ENCODE measurements at regions not wholly inside any gene's neighbourhood (a gene's known extent, or its start where the extent isn't known, plus 50 kb on each side); places are given as distances from the start of the nearest gene placed in this dataset.

GRCh38 chr7:153397906-153398305 is 638.4 kb downstream of the ACTR3B start:
- no peak for TF ChIP-seq CTCF (IDR thresholded peaks at IDR 0.05; ENCODE audit: insufficient read depth, low read depth, low read length, missing control alignments)
- DNase-seq (ENCODE audit: low read depth) = no peak

GRCh38 chr7:153398370-153398769 is 638.8 kb downstream of the ACTR3B start:
- no peak for TF ChIP-seq CTCF (IDR thresholded peaks at IDR 0.05; ENCODE audit: insufficient read depth, low read depth, low read length, missing control alignments)
- no peak for DNase-seq (ENCODE audit: low read depth)
- H3K4me3 ChIP-seq (ENCODE audit: low read depth, low read length) = no peak overlapping the region

More at GRCh38 chr7:153397906-153398305, 638.4 kb downstream of the ACTR3B start:
- H3K4me3 ChIP-seq (ENCODE audit: low read depth, low read length) = no peak overlapping the region

GRCh38 chr7:153398789-153399553 is 639.4 kb downstream of the ACTR3B start:
- no peak for DNase-seq (ENCODE audit: low read depth)
- H3K4me3 ChIP-seq (ENCODE audit: low read depth, low read length) = no peak overlapping the region
- TF ChIP-seq CTCF (IDR thresholded peaks at IDR 0.05; ENCODE audit: insufficient read depth, low read depth, low read length, missing control alignments) = no peak

- no peak for TF ChIP-seq CTCF (IDR thresholded peaks at IDR 0.05; ENCODE audit: insufficient read depth, low read depth, low read length, missing control alignments)
These were observed 640.0 kb downstream of the ACTR3B start for GRCh38 chr7:153399554-153399940.

GRCh38 chr7:153400735-153401593 is 641.4 kb downstream of the ACTR3B start:
- TF ChIP-seq CTCF (IDR thresholded peaks at IDR 0.05; ENCODE audit: insufficient read depth, low read depth, low read length, missing control alignments) = no peak
- no peak for DNase-seq (ENCODE audit: low read depth)
- no peak overlapping the region for H3K4me3 ChIP-seq (ENCODE audit: low read depth, low read length)

More at GRCh38 chr7:153399554-153399940, 640.0 kb downstream of the ACTR3B start:
- DNase-seq (ENCODE audit: low read depth) = no peak
- no peak overlapping the region for H3K4me3 ChIP-seq (ENCODE audit: low read depth, low read length)

- TF ChIP-seq CTCF (IDR thresholded peaks at IDR 0.05; ENCODE audit: insufficient read depth, low read depth, low read length, missing control alignments) = no peak
- DNase-seq (ENCODE audit: low read depth) = no peak
- H3K4me3 ChIP-seq (ENCODE audit: low read depth, low read length) = no peak overlapping the region
These were observed 642.5 kb downstream of the ACTR3B start for GRCh38 chr7:153401795-153402720.

Measured in GM12865 (cell line).